NCI-H2107 treated with DMSO at 0.1 percent for 48 hours (cell line): ENCODE measurements at regions not wholly inside any gene's neighbourhood (a gene's known extent, or its start where the extent isn't known, plus 50 kb on each side); places are given as distances from the start of the nearest gene placed in this dataset.

Experiments
- DNase-seq: peaks from one replicate; lab custom pipeline; 2025; ENCODE audit not compliant: unreplicated experiment; lab: John Stamatoyannopoulos, UW

- DNase-seq: no peak
These were observed 84.5 kb upstream of the PPARA start for GRCh38 chr22:46065691-46066454.

- no peak for DNase-seq
These were observed 83.6 kb upstream of the PPARA start for GRCh38 chr22:46066691-46067090.

- DNase-seq: peak; percentile 56
These were observed 82.9 kb upstream of the PPARA start for GRCh38 chr22:46067159-46068111.

GRCh38 chr22:46068181-46068592 is 82.1 kb upstream of the PPARA start:
- no peak for DNase-seq

GRCh38 chr22:46068593-46069491 is 81.5 kb upstream of the PPARA start:
- peak; percentile 79 for DNase-seq

- peak; percentile 89 for DNase-seq
These were observed 80.7 kb upstream of the PPARA start for GRCh38 chr22:46069521-46070214.

GRCh38 chr22:46070215-46070802 is 80.0 kb upstream of the PPARA start:
- no peak for DNase-seq

GRCh38 chr22:46070803-46071450 is 79.4 kb upstream of the PPARA start:
- DNase-seq: no peak

GRCh38 chr22:46071451-46072109 is 78.7 kb upstream of the PPARA start:
- peak; percentile 42 for DNase-seq

GRCh38 chr22:46072110-46072881 is 78.0 kb upstream of the PPARA start:
- no peak for DNase-seq

- DNase-seq: no peak
These were observed 77.2 kb upstream of the PPARA start for GRCh38 chr22:46072981-46073682.

- no peak for DNase-seq
These were observed 76.4 kb upstream of the PPARA start for GRCh38 chr22:46073683-46074504.

GRCh38 chr22:46074771-46075551 is 75.4 kb upstream of the PPARA start:
- no peak for DNase-seq

GRCh38 chr22:46075764-46076531 is 74.4 kb upstream of the PPARA start:
- DNase-seq: no peak

- DNase-seq: no peak
These were observed 73.5 kb upstream of the PPARA start for GRCh38 chr22:46076651-46077339.
